NOMO-1 treated with dmso at 0.1 percent for 144 hours (cell line): ENCODE measurements at regions not wholly inside any gene's neighbourhood (a gene's known extent, or its start where the extent isn't known, plus 50 kb on each side); places are given as distances from the start of the nearest gene placed in this dataset.
"Not testable (repeated sequence)": the region's sequence is repeated elsewhere in the genome, so short reads cannot be mapped to it uniquely, and the experiment has no call there.

Experiments
- DNase-seq: peaks from one replicate; lab custom pipeline; 2025; ENCODE audit not compliant: unreplicated experiment; lab: John Stamatoyannopoulos, UW

GRCh38 chr12:131660401-131660800 lies 50.5 kb upstream of the SFSWAP start:
- DNase-seq, result not testable (repeated sequence)
